Fibroblast of skin of left biceps (primary cell): ENCODE measurements at regions not wholly inside any gene's neighbourhood (a gene's known extent, or its start where the extent isn't known, plus 50 kb on each side); places are given as distances from the start of the nearest gene placed in this dataset.
"Not testable (repeated sequence)": the region's sequence is repeated elsewhere in the genome, so short reads cannot be mapped to it uniquely, and the experiment has no call there.

ENCODE experiments used
- DNase-seq, 2 experiments: peaks; one replicate each; pipeline ENCODE4 v3.0.0-alpha.2; 2013; ENCODE audit warnings: low read depth in 2 of 2

DNA sequence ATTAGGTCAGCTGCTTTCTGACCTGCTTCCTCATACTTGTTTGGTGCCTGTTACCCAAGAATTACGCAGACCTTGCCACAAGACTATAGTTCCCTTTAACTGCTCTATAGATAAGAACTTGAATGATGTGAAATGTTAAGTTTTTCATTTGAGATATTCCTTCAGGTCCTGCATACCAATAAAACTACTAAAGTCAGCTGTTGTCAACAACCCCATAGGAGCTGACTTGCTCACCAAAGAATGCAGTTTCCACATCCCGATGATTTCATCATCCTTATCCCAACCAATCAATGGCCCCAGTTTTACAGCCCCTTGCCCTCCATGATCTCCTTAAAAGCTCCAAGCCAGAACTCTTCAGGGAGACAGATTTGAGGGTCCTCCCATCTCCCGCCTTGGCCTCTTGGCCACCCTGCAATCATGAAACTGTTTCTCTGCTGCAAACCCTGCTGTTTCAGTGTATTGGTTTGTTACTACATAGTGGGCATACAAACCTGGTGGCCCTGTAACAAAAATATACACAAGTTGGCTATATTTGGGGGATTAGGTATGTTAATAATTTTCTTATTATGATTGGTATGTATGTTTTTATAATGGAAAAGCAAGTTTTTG, 396.3 kb upstream of the CHST9 start:
- no peak for DNase-seq

DNA sequence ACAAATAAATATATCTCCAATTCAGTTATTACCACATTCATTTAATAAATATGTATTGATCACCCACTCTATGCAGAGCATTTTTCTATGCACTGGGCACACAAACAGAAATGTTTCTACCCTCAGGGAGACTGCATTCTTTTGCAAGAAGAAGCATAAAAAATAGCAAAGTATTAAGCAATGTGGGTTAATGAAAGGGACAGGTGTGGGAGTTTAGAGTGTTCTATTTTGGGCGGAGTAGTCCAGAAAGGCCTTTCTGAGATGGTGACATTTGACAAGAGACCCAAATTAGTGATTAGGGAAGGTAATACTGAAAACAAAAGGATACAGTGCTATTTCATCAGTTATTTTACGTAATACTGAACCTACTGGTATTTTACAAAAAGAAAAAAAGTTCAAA, 394.3 kb upstream of the CHST9 start:
- DNase-seq = no peak

DNA sequence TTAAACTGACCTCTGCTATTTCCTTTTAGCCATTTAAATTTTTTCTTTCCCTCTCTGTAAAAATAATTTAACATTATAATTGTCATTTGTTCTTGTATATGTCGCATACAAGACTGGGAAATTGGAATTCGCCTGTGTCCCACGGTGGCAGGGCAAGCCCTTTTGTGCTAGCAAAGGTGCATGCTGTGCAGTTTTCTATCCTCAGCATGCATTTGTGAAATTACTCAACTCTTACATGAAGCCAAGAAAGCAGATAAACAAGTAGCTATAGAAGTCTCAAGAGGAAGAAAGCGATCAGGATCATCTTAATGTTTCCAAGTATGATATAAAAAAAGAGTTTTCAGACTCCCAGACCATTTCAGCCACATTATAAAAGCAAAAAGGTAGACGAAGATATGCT, 392.6 kb upstream of the CHST9 start:
- DNase-seq = no peak

DNA sequence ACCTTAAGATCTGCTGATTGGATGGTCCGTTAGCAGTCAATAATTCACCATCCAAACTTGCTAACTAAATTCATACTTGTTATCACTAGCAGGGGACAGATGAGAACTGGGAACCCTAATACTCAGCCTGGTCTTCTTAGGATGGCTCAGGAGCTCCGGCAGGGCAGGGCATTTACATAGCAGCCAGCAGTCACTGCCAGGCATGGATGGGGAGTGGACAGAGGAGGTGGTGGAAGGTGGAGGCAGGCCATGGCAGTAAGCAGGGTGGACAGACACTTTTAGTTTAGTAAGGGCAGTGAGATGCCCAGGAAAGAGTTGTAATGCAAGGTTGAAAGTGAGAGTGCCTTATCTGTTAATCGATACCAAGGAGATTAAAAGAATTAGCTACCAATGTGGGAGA, 392.2 kb upstream of the CHST9 start:
- no peak for DNase-seq

DNA sequence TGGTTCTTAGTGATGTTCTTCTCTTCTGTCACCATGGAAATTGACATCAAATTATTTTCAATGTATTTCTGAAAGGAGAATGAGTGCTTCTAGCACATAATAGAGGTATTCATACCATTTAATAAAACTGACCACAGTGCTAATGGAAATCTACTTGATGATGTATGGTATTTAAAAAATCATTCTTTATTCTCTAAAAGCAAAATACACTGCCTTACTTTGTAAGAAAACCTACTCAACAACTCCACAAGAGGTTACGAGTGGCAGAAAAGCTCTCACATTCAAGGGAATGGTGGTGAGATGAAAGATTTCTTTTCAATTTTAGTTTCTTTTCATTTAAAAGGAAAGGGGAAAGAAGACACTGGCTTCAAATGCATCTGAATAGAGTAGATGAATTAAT, 382.3 kb upstream of the CHST9 start:
- DNase-seq = no peak

DNA sequence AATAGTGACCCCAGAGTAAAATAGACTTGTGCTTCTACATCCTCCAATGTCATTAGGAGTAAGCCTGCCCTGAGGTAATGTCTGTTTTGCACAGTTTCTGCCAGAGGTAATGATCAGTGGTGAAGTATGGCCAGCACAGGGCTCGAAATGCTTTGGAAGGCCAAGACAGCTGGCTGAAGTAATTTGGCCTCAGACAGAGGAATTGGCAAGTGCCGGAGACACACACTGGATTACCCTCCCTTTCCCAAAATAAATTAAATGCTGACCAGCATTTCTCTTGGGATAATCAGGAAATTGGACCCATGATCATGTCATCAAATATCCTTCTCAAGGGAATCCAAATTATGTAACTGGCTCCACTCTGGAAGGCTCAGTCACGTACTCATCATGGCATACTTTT, 379.0 kb upstream of the CHST9 start:
- DNase-seq = no peak

DNA sequence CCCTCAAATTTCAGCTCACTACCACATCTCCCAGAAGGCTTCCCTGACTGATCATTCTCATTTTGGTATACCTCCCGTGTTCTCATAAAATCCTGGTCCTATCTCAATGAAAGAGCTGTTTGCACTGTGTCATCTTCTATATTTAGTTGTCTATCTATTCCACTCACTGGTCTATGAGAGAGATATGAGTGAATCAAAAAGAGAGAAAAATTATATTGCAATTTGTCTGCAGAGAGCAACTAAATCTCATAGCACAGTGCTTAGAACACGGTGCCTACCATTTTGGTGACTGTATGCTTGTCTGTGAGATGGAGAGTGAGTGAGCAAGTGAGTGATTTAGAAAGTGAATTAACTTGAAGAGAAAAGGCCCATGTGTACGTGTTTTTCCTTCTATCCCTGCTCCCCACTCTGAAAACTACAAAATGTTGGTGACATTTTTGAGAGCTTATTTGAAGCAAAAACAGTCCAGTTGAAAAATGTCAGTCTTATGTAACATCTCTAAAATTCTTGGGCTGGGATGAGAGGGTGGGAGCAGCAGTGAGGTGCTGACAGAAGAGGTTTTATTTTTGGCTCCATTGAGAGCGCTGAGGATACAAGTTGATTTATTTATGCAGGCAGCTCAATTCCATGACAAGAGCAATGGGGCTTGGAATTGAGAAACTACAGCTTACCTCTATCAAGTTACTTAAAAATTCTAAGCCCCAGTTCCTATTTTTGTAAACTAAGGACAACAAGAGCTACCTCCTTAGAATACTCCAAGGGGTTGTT, 373.5 kb upstream of the CHST9 start:
- no peak for DNase-seq

DNA sequence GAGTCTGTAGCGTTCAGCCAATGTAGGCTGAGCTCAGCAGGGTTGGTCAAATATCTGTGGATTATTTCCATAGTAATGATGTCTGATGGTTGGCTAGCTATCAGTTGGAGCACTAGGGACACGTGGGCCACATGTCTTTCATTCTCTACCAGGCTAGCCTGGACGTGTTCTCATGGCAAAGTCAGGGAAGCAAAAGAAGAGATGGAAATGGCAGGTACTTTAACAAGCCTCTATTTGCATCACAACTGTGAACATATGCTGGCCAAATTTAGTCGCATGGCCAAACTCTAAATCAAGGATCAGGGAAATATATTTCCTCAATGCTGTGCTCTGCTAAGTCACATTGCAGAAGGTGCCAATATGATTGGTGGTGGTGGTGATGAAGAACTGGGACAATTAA, 371.6 kb upstream of the CHST9 start:
- DNase-seq = no peak

DNA sequence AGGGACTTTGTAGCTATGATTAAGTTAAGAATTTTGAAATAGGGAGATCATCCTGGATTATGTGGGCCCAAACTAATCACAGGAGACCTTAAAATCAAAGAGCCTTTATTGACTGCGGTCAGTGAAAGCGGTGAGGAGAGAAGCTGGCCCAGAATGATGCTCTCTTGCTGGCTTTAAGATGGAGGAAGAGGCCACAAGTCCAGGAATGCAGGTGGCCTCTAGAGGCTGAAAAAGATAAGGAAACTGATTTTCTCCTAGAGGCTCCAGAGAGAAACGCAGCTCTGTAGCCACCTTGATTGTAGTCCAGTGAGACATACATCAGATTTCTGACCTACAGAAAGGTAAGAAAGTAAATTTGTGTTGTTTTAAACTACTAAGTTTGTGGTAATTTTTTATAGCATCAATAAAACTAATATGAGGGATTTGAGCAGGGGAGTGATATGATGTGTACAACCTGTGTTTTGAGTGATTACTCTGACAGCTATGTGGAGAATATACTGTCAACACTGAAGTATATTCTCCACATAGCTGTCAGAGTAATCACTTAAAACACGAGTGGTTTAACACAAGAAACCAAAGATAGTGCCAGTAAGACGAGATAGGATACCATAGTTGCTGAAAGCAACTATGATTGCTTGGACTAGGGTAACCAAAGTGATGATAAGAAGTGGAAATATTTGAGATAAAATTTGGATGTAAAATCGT, 364.4 kb upstream of the CHST9 start:
- DNase-seq = no peak

DNA sequence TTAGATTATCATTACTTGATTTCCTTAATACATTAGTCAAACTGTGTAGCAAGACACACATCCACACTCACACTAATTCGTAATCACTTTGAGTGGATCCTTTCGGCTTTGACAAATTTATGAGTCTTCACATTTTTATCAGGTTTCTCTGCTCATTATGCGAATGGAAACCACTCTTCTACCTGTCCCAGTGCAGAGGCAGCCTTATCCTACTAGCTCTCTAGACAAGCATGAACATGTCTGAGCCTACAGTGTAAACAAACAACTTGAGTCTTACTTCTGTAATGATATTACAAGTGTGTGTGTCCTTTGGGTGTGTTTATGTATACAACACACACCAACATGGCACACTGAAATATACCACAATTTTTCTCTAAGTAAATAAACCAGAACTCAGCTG, 361.9 kb upstream of the CHST9 start:
- no peak for DNase-seq

DNA sequence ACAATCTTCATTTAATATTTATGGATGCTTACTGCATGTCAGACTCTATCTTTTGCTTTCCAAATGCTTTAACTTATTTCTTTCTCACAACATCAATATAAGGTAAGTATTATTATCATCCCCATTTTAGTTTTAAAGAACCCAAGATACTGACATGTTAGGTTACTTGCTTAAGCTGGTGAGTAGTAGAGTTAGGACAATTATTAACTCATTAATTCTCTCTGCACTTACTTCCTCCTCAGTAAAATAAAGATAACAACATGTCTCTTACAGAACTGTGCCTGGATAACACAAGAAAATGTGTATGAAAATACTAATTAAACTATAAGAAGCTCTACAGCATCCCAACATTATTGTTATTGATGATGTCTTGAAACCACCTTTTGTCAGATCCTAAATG, 359.1 kb upstream of the CHST9 start:
- DNase-seq = no peak

DNA sequence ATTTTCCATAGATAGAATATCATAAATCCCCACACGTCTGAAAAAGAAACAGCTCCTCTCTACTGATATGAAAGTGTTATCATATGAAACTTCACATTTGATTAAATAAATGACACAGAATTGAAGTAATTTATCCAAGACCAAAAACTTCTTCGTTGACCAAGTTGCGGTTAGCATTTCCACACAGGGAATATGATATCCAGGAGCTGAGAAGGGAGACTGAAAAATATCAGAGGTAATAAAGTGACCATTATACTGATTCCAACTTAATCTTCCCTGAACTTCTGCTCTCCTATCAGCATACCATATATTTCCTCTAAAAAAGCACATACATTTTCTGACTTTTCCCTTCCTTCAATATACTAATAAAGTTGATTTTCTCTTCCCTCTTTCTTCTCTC, 356.2 kb upstream of the CHST9 start:
- no peak for DNase-seq

DNA sequence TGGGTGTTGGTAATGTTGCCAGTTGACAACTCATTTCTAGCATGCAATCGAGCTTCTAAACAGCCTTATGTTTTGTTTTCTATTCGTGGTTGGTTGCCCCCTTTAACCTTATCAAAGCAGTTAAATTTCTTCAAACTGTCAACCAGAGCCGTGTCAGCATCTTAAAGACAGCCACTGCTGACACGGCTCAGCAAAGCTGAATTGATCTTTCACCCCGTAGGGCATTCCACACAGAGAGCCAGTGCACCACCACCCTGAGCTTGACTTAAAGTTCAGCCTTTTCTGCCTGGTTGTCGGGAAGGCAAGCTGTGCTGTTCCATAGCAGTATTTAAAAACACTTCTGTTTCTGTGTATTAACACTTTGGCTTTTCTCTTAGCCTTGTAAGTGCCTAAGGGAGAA, 355.0 kb upstream of the CHST9 start:
- DNase-seq = no peak

DNA sequence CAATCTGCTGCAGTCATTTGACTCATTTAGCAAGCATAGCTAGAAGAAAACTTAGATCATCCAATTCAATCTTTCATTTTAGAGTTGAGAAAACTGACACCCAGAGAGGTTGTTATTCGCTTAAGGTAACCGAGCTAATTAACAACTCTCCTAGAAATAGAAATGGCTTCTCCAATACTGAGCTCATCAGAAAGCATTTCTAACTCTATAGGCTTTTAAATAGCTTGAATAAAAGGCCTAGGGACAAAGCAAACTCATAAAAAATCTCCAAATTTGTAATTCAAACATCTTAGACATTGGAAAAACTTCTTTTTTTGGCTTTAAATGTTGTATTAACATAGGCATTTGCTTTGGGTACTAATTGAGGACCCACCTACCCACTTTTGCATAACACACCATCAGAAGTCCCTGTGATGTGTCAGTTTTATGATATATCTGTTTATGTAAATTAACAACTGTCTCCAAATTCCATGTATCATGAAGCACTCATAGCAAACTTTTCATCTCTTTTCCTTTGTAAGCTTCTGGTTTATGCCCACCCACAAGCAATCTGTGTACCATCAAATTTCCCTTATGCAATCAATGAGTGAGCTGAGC, 343.9 kb upstream of the CHST9 start:
- DNase-seq = no peak

DNA sequence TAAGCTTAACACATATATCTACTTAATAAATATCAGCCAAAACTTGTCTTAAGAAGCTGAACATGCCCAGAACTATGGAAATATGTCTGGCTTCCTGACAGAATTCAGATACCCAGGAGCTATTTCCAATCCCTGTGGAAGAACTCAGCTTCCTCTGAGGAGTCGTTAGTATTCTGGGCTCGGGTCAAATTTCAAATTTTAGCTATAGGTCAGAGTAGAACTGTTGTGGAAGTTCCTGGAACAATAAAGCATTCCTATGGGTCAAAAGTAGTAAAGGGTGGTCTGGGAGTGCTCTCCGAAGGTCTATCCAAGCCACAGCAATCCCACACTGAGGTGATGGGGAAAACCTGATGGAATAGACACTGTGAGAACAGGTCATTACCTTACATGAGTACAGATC, 342.7 kb upstream of the CHST9 start:
- DNase-seq = no peak

DNA sequence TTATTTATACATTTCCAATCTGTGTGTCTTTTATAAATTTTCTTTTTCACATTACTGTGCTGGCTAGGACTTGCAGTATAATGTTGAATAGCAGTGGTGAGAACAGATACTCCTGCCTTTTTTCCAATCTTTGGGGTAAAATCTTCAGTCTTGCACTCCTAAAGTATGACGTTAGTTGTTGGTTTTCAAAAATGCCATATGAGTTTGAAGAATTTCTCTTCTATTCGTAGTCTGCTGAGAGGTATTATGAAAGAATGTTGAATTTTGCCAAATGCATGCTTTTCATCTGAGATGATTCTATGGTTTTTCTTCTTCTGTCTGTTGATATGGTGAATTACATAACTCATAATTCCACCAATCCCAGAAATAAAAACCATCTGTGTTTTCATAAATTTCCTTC, 335.3 kb upstream of the CHST9 start:
- no peak for DNase-seq

DNA sequence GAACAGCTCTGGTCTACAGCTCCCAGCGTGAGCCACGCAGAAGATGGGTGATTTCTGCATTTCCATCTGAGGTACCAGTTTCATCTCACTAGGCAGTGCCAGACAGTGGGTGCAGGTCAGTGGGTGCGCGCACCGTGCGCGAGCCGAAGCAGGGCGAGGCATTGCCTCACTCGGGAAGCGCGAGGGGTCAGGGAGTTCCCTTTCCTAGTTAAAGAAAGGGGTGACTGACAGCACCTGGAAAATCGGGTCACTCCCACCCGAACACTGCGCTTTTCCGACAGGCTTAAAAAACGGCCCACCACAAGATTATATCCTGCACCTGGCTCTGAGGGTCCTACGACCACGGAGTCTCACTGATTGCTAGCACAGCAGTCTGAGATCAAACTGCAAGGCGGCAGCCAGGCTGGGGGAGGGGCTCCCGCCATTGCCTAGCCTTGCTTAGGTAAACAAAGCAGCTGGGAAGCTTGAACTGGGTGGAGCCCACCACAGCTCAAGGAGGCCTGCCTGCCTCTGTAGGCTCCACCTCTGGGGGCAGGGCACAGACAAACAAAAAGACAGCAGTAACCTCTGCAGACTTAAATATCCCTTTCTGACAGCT, 325.0 kb upstream of the CHST9 start:
- not testable (repeated sequence) for DNase-seq

DNA sequence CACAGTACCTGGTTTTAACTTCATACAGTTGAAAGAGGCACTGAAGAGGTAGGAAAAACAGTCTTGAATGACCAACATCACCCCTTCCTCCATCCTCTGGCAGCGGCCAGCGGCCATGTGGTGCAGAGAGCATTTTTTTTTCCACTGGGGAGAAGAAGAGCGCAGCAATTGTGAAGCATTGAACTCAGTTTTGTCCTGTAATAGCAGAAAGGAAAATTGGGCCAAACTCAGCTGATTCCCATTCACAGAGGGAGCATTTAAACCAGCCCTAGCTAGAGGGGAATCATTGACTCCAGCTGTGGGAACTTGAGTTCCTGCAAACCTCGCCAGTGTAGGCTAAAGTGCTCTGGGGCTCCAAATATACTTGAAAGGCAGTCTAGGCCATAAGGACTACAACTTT, 316.6 kb upstream of the CHST9 start:
- DNase-seq = no peak

DNA sequence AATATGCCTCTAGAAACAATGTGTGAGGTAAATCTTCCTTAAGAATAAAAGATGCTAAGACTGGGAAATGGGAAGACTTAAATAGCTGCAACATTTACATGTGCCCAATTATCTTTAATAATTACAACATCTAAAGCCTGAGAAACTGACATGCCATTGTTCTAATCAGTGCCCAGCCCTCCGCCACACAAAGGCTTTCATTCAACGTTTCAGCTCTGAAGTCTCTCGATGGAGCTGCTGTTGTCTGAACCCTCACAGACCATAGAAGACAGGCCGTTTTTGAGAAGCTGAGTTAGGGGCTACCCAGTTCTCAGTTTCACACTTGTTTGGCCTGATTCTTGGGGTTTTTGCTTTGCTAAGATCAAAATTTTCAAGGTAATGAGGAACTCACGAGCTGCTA, 315.4 kb upstream of the CHST9 start:
- no peak for DNase-seq

DNA sequence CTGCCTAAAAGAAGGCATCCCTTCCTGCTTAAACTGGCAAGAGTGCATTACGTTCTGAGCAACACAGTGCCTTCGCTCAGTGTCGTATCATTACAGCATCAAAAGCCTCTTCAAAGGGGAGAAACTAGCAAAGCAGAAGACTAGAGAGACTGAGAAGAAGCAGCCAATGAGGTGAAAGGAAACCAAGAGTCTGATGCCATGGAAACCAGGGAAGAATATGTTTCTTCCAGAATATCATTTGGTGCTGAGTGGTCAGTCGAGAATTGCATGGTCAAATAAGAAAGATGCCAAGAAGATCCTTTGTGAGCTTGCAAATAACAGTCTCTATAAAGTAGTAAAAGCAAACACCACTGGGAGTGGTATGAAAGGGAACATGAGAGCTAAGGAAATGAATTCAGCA, 312.1 kb upstream of the CHST9 start:
- no peak for DNase-seq

DNA sequence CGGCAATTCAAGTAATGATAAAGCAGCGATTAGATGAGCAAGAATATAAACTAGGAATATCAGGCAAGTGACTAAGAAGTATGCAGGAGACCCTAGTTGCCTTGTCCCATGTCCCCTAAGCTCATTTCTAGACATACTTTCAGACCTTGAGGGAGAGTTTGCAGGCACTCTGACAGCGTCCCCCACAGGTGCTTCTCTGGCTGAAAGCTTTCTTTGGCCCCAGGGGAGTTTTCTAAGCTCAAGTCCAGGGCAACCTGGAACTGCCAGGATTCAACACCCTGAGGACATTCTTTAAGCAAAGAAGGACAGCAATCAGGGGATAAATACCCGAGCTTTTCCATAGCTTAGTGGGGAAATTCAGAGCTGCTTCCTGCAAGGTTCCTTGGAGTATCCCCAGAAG, 308.1 kb upstream of the CHST9 start:
- no peak for DNase-seq

DNA sequence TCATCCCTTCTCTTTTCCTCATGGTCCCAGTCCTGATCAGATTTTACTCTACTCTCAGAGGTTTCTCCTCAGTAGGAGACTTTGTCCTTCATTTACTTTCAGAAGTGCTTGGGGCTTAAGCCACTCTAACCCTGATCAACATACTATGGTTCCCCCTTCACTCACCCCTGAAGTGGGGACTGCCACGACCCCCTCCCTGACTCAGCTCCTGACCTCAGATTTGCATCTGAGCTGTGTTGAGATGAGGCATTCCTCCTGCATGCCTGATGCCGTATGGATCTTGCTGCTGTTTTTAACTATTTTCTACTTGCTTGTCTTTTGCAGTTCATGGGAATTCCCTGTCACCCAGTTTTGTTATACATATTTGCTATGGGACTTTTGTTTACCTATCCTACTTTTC, 306.7 kb upstream of the CHST9 start:
- DNase-seq = no peak

DNA sequence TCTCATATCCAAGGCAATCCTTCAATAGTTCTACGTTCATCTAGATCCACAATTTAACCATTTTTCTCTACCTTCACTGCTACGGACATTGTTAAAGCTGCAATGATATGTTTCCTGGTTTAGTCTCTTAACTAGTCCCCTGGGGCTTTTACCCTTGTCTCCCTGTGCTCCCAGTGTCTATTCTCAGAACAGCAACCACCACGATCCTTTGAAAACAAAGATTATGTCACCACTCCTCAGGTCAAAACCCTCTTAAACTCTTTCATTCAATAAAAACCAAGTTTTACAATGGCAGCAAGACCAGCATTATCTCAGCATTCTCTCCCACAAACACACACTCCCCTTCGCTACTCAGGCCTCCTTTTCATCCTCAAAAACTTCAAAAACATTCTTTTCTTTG, 298.2 kb upstream of the CHST9 start:
- no peak for DNase-seq
